ENCODE measurements at regions not wholly inside any gene's neighbourhood (a gene's known extent, or its start where the extent isn't known, plus 50 kb on each side); places are given as distances from the start of the nearest gene placed in this dataset.
"Not testable (repeated sequence)": the region's sequence is repeated elsewhere in the genome, so short reads cannot be mapped to it uniquely, and the experiment has no call there.

DNA sequence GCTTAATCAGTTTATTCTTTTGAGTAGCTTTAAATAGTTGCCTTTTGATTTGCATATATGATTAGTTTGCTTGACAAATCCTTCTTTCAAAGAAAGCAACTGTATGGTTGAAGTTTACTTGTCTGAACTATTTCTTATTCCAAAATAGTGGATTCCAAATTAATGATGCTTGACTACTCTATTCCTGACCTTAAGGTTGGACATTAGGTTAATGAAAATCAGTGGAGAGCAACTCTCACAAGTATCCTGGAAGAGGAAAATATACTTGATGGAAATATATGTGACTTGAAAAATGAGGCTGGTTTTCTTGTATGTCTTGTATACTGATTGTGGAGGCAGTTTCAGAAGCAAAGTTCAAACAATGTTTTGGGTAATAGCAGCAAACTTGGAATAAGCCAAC, 369.2 kb upstream of the PODXL start:
- Histone ChIP-seq H3K27ac (no peak overlapping the region), H3K9me3 (peaks cover 0 to 6% (median 0%) of the 10 kb centered on the region in 11 donors), H3K27me3 (peaks cover 0 to 32% (median 9%) of the 10 kb centered on the region in 7 donors), H3K36me3 (no peaks in the 10 kb centered on the region), H3K4me3 (no peak overlapping the region), H3K4me1 (no peaks in the 10 kb centered on the region)
- DNase-seq (no peak), ATAC-seq (no peak)
- TF ChIP-seq, protein P1, sequence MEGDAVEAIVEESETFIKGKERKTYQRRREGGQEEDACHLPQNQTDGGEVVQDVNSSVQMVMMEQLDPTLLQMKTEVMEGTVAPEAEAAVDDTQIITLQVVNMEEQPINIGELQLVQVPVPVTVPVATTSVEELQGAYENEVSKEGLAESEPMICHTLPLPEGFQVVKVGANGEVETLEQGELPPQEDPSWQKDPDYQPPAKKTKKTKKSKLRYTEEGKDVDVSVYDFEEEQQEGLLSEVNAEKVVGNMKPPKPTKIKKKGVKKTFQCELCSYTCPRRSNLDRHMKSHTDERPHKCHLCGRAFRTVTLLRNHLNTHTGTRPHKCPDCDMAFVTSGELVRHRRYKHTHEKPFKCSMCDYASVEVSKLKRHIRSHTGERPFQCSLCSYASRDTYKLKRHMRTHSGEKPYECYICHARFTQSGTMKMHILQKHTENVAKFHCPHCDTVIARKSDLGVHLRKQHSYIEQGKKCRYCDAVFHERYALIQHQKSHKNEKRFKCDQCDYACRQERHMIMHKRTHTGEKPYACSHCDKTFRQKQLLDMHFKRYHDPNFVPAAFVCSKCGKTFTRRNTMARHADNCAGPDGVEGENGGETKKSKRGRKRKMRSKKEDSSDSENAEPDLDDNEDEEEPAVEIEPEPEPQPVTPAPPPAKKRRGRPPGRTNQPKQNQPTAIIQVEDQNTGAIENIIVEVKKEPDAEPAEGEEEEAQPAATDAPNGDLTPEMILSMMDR (IDR thresholded peaks at IDR 0.05) = no peak
- intact Hi-C loops (cut with DNase I) = no loop called here

DNA sequence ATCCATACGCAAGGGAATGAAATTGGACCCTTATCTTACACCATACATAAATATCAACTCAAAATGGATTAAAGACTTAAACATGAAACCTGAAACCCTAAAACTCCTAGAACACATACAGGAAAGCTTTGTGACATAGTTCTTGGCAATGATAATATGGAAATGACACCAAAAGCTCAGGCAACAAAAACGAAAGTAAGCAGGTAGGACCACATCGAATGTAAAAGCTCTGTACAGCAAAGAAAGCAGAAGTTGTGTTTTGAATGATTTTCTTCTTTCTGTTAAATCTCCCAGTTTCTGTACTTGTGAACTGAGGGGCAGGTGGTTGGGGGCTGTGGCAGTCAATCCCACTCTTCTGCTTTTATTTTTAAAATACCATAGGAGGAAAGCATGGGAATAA, 368.4 kb upstream of the PODXL start:
- no peak for ATAC-seq
- no peaks in the 10 kb centered on the region for H3K36me3 ChIP-seq
- peaks cover 0 to 6% (median 0%) of the 10 kb centered on the region in 11 donors for H3K9me3 ChIP-seq
- TF ChIP-seq, protein P1 (IDR thresholded peaks at IDR 0.05) = no peak
- no peak overlapping the region for H3K4me3 ChIP-seq
- H3K4me1 ChIP-seq = no peaks in the 10 kb centered on the region
- intact Hi-C loops (cut with DNase I) = no loop called here
- no peak overlapping the region for H3K27ac ChIP-seq
- no peak for DNase-seq
- 77 to 84% methylated on average over 3 of the region's 3 CpGs for WGBS, 2 donors
- peaks cover 0 to 32% (median 2%) of the 10 kb centered on the region in 7 donors for H3K27me3 ChIP-seq

DNA sequence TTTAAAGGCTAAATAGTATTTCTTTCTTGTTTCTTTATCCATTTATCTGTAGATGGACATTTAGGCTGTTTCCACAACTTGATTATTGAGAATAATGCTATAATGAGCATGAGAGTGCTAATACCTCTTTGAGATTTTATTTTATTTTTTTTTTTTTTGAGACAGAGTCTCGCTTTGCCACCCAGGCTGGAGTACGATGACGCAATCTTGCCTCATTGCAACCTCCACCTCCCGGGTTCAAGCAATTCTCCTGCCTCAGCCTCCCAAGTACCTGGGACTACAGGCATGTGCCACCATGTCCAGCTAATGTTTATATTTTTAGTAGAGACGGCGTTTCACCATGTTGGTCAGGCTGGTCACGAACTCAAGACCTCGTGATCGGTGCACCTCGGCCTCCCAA, 366.5 kb upstream of the PODXL start:
- H3K27ac ChIP-seq; ATAC-seq; H3K4me3 ChIP-seq; H3K36me3 ChIP-seq; DNase-seq; H3K4me1 ChIP-seq; intact Hi-C loops (cut with DNase I); H3K9me3 ChIP-seq: not testable (repeated sequence)
- H3K27me3 ChIP-seq = peaks cover 0 to 25% (median 0%) of the 10 kb centered on the region in 7 donors
- WGBS, 2 donors = 95 to 96% methylated on average over 10 of the region's 10 CpGs

DNA sequence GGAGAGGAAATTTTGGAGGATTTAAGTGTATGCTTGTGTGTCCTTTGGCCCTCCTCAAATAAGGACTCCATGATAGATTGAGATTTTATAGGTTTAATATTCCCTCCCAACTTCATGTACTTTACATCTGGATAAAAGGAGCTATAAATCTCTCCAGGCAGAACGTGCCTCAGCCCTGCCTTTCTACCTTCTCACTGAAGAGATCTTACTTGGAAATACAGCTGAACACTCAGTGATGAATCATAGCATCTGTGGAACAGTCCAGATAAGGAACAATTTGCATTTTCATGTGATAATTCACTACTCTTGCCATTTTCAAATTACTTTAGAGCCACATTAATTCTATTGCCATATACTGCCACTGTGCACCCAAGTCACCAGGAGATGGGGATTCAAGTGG, 364.6 kb upstream of the PODXL start:
- no peak overlapping the region for H3K4me3 ChIP-seq
- no peaks in the 10 kb centered on the region for H3K36me3 ChIP-seq
- ATAC-seq = no peak
- no peak for DNase-seq
- H3K27ac ChIP-seq = no peak overlapping the region
- WGBS, 2 donors = 33 to 42% methylated on average over 1 of the region's 1 CpG
- H3K27me3 ChIP-seq = peaks cover 0 to 18% (median 0%) of the 10 kb centered on the region in 7 donors
- intact Hi-C loops (cut with DNase I) = no loop called here
- TF ChIP-seq, protein P1 (IDR thresholded peaks at IDR 0.05) = no peak
- peaks cover 0 to 6% (median 0%) of the 10 kb centered on the region in 11 donors for H3K9me3 ChIP-seq
- H3K4me1 ChIP-seq = no peaks in the 10 kb centered on the region

DNA sequence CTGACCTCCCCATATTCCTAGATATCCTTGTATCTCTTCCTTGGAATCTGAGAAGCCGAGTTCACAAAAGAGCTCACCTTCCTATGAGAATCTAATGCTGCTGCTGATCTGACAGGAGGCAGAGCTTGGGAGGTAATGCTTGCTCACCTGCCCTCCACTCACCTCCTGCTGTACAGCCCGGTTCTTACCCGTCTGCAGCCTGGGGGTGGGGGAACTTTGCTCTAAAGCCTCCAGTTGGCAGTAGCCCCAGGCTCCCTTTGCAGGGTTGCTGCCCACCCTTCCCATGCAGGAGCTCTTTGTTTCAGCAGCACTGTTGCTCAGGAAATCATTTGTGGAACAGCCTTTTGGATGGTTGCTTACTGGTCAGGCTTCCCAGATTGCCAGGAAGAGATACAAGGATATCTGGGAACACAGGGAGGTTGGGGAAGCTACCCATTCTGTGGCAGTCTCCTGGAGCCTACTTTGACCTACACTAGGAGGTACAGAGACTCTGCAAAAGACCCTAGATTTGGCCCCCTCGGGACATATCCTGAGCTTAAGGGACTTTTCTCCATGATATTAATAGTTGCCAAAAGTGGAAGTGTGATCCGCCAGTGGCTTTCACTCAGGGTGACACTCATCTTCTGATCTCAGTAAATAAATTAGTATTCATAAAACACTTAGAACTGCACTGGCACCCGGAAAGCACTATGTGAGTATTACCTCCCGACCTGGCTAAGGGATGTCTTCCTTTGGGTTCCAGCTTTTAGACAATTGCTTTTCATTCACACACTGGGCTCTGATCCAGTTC, 363.7 kb upstream of the PODXL start:
- H3K4me3 ChIP-seq = no peak overlapping the region
- no peak for ATAC-seq
- TF ChIP-seq, protein P1 (IDR thresholded peaks at IDR 0.05) = no peak
- no peaks in the 10 kb centered on the region for H3K36me3 ChIP-seq
- H3K27me3 ChIP-seq = peaks cover 0 to 13% (median 0%) of the 10 kb centered on the region in 7 donors
- DNase-seq = no peak
- no peaks in the 10 kb centered on the region for H3K4me1 ChIP-seq
- H3K9me3 ChIP-seq = peaks cover 0 to 6% (median 0%) of the 10 kb centered on the region in 11 donors
- 77 to 80% methylated on average over 7 of the region's 7 CpGs for WGBS, 2 donors
- intact Hi-C loops (cut with DNase I) = no loop called here
- H3K27ac ChIP-seq = no peak overlapping the region
